ENCODE measurements at regions not wholly inside any gene's neighbourhood (a gene's known extent, or its start where the extent isn't known, plus 50 kb on each side); places are given as distances from the start of the nearest gene placed in this dataset.

DNA sequence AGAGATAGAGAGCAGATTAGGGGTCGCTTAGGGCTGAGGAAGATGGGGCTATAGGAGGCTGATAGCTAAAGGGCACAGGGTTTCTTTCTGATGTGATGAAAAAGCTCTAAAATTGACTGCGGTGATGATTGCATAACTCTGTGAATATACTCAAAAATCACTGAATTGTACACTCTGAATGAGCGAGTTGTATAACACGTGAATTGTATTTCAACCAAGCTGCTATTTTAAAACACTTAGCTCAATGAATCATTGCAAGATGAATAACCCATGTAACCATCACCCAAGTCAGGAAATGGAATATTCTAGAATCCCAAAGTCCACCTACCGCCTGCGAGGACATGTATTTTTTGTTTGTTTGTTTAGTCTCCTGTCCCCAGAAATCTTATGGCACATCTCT, 60.1 kb upstream of the CCND2 start:
- peak overlapping the region in 9 of 11 experiments; percentile 0 to 96 (median 85); a peak in 12 of 22 replicates for H3K4me2 ChIP-seq
- peaks cover 0 to 29% (median 0%) of the 10 kb centered on the region in 11 experiments; a peak in 2 of 22 replicates for H3K27me3 ChIP-seq
- 0 out of 22 replicates have a peak, but pooled peaks of 2 of the 11 experiments have one; percentile 20 to 21 for TF ChIP-seq Cebpa-rat (IDR thresholded peaks at IDR 0.05)
- no peak overlapping the region for H3K9ac ChIP-seq
- H3K27ac ChIP-seq, result no peak overlapping the region
- no peak overlapping the region for H3K4me3 ChIP-seq
- H3K4me1 ChIP-seq, result peaks cover 27 to 45% (median 36%) of the 10 kb centered on the region in 10 experiments
- H3K9me3 ChIP-seq (replicated peaks in 1 of 11), result 0 out of 22 replicates have a peak, but pooled peaks cover 0 to 2% (median 0%) of the 10 kb centered on the region in 11 experiments
- H3K36me3 ChIP-seq, result no peaks in the 10 kb centered on the region
- H4K20me1 ChIP-seq, result no peaks in the 10 kb centered on the region

DNA sequence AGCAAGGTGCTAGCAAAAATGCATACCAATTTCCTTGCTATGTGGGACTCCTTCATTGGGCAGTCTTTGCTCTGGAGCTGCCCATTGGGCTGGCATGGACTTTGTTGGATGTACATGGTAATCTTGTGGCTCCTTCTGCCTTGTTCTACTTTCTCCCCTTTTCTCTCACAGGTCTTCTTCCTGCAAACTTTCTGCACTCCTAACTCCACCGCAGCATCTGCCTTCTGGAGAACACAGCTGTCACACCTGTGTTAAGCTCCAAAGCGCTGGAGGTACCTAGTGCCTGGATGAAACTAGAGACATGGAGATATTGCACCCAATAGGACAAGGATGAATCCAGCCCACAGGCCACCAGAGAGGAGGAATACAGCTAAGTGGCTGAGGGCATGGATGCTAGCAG, 60.7 kb upstream of the CCND2 start:
- H3K4me3 ChIP-seq, result no peak overlapping the region
- H3K9me3 ChIP-seq (replicated peaks in 1 of 11), result 0 out of 22 replicates have a peak, but pooled peaks cover 0 to 2% (median 0%) of the 10 kb centered on the region in 11 experiments
- H3K9ac ChIP-seq, result no peak overlapping the region
- H3K27ac ChIP-seq, result no peak overlapping the region
- H3K4me2 ChIP-seq, result peak overlapping the region in 4 of 11 experiments; percentile 6 to 95 (median 84); a peak in 7 of 22 replicates
- peaks cover 0 to 26% (median 0%) of the 10 kb centered on the region in 11 experiments; a peak in 2 of 22 replicates for H3K27me3 ChIP-seq
- no peak for TF ChIP-seq Cebpa-rat (IDR thresholded peaks at IDR 0.05)
- H3K4me1 ChIP-seq, result peaks cover 27 to 45% (median 36%) of the 10 kb centered on the region in 10 experiments
- no peaks in the 10 kb centered on the region for H3K36me3 ChIP-seq
- no peaks in the 10 kb centered on the region for H4K20me1 ChIP-seq

GRCh38 chr12:4211372-4211771, 62.2 kb upstream of the CCND2 start:
- no peak overlapping the region for H3K9ac ChIP-seq
- H4K20me1 ChIP-seq, result no peaks in the 10 kb centered on the region
- peaks cover 0 to 16% (median 0%) of the 10 kb centered on the region in 11 experiments; a peak in 2 of 22 replicates for H3K27me3 ChIP-seq
- H3K27ac ChIP-seq, result no peak overlapping the region
- no peak overlapping the region for H3K4me2 ChIP-seq
- H3K4me3 ChIP-seq, result no peak overlapping the region
- TF ChIP-seq Cebpa-rat (IDR thresholded peaks at IDR 0.05), result no peak
- H3K4me1 ChIP-seq, result peaks cover 23 to 35% (median 29%) of the 10 kb centered on the region in 10 experiments
- no peaks in the 10 kb centered on the region for H3K36me3 ChIP-seq
- H3K9me3 ChIP-seq (replicated peaks in 1 of 11), result 0 out of 22 replicates have a peak, but pooled peaks cover 0 to 2% (median 0%) of the 10 kb centered on the region in 11 experiments

- peaks cover 0 to 10% (median 0%) of the 10 kb centered on the region in 11 experiments; a peak in 2 of 22 replicates for H3K27me3 ChIP-seq
- H3K36me3 ChIP-seq, result no peaks in the 10 kb centered on the region
- TF ChIP-seq Cebpa-rat (IDR thresholded peaks at IDR 0.05), result no peak
- no peak overlapping the region for H3K4me2 ChIP-seq
- peaks cover 11 to 23% (median 18%) of the 10 kb centered on the region in 10 experiments for H3K4me1 ChIP-seq
- no peaks in the 10 kb centered on the region for H4K20me1 ChIP-seq
- no peak overlapping the region for H3K27ac ChIP-seq
- H3K4me3 ChIP-seq, result no peak overlapping the region
- no peak overlapping the region for H3K9ac ChIP-seq
- H3K9me3 ChIP-seq (replicated peaks in 1 of 11), result 0 out of 22 replicates have a peak, but pooled peaks cover 0 to 2% (median 0%) of the 10 kb centered on the region in 11 experiments
Measured at GRCh38 chr12:4210183-4210582, 63.4 kb upstream of the CCND2 start.

DNA sequence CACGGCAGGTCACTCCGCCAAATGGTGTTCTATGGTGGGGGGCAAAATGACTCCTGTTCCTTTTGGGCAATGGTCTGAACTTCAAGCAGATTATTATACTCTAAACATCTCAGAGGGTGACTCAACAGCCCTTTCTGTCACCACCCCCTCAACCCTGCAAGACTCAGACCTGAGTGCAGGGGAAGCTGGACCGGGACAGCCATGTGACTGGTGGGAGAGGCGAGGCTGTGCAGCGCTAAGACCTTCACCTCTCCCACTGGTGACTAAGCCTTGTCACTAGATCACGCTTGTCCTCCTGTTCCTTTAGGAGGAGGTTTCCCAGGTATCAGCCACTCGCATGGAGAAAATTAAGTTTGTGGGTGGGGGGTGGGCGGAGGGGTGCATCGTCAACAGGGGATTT, 67.1 kb upstream of the CCND2 start:
- peaks cover 0 to 8% (median 0%) of the 10 kb centered on the region in 11 experiments; a peak in 2 of 22 replicates for H3K27me3 ChIP-seq
- no peak overlapping the region for H3K4me3 ChIP-seq
- no peaks in the 10 kb centered on the region for H3K9me3 ChIP-seq (replicated peaks in 1 of 11)
- H3K4me2 ChIP-seq, result no peak overlapping the region
- no peaks in the 10 kb centered on the region for H3K36me3 ChIP-seq
- peaks cover 21 to 39% (median 33%) of the 10 kb centered on the region in 10 experiments for H3K4me1 ChIP-seq
- H3K27ac ChIP-seq, result no peak overlapping the region
- H3K9ac ChIP-seq, result no peak overlapping the region
- H4K20me1 ChIP-seq, result no peaks in the 10 kb centered on the region
- no peak for TF ChIP-seq Cebpa-rat (IDR thresholded peaks at IDR 0.05)

GRCh38 chr12:4203772-4204376, 69.7 kb upstream of the CCND2 start:
- Histone ChIP-seq H3K27ac (peak overlapping the region in 7 of 11 experiments; percentile 27 to 65 (median 53); a peak in 13 of 22 replicates), H3K4me2 (peak overlapping the region; percentile 59 to 85 (median 73)), H3K9ac (peak overlapping the region in 2 of 11 experiments; percentile 25 to 52; a peak in 4 of 22 replicates), H3K4me1 (peaks cover 28 to 51% (median 48%) of the 10 kb centered on the region in 10 experiments), H3K36me3 (no peaks in the 10 kb centered on the region), H4K20me1 (no peaks in the 10 kb centered on the region), H3K9me3 (replicated peaks in 1 of 11) (no peaks in the 10 kb centered on the region), H3K4me3 (no peak overlapping the region), H3K27me3 (0 out of 22 replicates have a peak, but pooled peaks cover 0 to 6% (median 0%) of the 10 kb centered on the region in 11 experiments)
- peak in 4 of 11 experiments; percentile 12 to 56 (median 38); a peak in 3 of 22 replicates for TF ChIP-seq Cebpa-rat (IDR thresholded peaks at IDR 0.05)

DNA sequence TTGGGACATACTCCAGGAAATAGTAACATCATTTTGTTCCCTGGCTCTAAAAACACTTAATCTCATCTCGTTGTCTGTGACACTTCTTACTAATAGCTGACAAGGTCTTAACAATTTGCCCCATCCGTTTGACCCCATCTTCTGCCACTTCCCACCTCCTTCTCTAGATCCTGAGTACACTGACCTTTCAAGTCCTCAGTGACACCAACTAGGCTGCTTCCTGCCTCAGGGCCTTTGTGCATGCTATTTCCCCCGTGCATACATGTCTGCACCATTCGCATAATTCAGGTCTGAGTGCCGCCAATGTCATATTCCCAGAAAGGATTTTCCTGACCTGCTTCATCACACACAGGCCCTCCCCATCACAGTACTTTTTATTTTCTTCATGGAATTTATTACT, 70.6 kb upstream of the CCND2 start:
- Histone ChIP-seq H4K20me1 (no peaks in the 10 kb centered on the region), H3K4me3 (no peak overlapping the region), H3K9ac (no peak overlapping the region), H3K9me3 (replicated peaks in 1 of 11) (no peaks in the 10 kb centered on the region), H3K4me1 (peaks cover 28 to 51% (median 48%) of the 10 kb centered on the region in 10 experiments), H3K27ac (peak overlapping the region in 3 of 11 experiments; percentile 46 to 65 (median 53); a peak in 4 of 22 replicates), H3K36me3 (no peaks in the 10 kb centered on the region), H3K4me2 (peak overlapping the region in 8 of 11 experiments; percentile 61 to 85 (median 78); a peak in 13 of 22 replicates), H3K27me3 (0 out of 22 replicates have a peak, but pooled peaks cover 0 to 6% (median 0%) of the 10 kb centered on the region in 11 experiments)
- no peak for TF ChIP-seq Cebpa-rat (IDR thresholded peaks at IDR 0.05)

DNA sequence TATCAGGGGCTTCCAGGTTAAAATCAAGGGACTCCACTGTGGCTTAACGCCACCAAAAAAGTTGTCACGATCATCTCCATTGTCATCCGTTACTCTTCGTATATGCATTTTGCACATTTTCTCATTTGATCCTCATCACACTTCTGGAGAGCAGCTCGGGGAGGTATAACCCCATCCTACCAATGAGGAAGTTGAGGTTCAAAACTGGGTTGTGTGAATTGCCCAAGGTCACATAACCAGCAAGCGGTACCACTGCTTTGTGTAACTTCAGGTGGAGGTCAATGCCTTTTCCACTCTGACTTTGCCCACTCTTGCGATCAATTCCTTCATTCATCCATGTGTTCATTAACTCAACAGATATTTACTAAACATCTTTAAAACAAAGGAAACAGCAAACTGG, 71.1 kb upstream of the CCND2 start:
- Histone ChIP-seq H3K27me3 (0 out of 22 replicates have a peak, but pooled peaks cover 0 to 6% (median 0%) of the 10 kb centered on the region in 11 experiments), H3K4me3 (no peak overlapping the region), H3K27ac (peak overlapping the region in 3 of 11 experiments; percentile 22 to 65 (median 46); a peak in 4 of 22 replicates), H3K9ac (no peak overlapping the region), H3K4me1 (peaks cover 28 to 51% (median 48%) of the 10 kb centered on the region in 10 experiments), H3K9me3 (replicated peaks in 1 of 11) (no peaks in the 10 kb centered on the region), H4K20me1 (no peaks in the 10 kb centered on the region), H3K36me3 (no peaks in the 10 kb centered on the region), H3K4me2 (peak overlapping the region in 9 of 11 experiments; percentile 64 to 85 (median 79); a peak in 19 of 22 replicates)
- no peak for TF ChIP-seq Cebpa-rat (IDR thresholded peaks at IDR 0.05)

Data from BLaER1 treated with 17β-estradiol and CSF1 and Interleukin-3, amounts not matched to agents 10 nM and 100 nM (cell line).